CD4-positive, alpha-beta memory T cell (primary cell): ENCODE measurements at regions not wholly inside any gene's neighbourhood (a gene's known extent, or its start where the extent isn't known, plus 50 kb on each side); places are given as distances from the start of the nearest gene placed in this dataset.

ENCODE experiments used
- CTCF ChIA-PET: fragments of 350-600 bp; sonication (Branson Sonifier 250); formaldehyde crosslinking; loops from one replicate; lab custom pipeline; 2021; ENCODE audit warnings: inconsistent platforms; ENCODE audit not compliant: partially characterized antibody; lab: Charles Lee
- POLR2A ChIA-PET: fragments of 350-600 bp; sonication (Branson Sonifier 250); formaldehyde crosslinking; loops from one replicate; lab custom pipeline; 2021; ENCODE audit not compliant: partially characterized antibody; lab: Charles Lee
- DNase-seq, 5 donors: peaks; one replicate each; pipeline versions ENCODE4 v3.0.0 to v3.0.0-alpha.2; 2020 to 2022; ENCODE audit warnings: mixed read lengths in 1 of 5
- H3K27ac ChIP-seq: one replicate; pipeline ENCODE4 v1.7.0; 2013; ENCODE audit warnings: low read depth, low read length
- H3K27me3 ChIP-seq: 2 replicates; pipeline ENCODE4 v1.7.0; 2013; ENCODE audit warnings: mild to moderate bottlenecking, low read length, moderate library complexity; ENCODE audit not compliant: insufficient read depth
- H3K36me3 ChIP-seq: 2 replicates; pipeline ENCODE4 v1.7.0; 2013; ENCODE audit warnings: mild to moderate bottlenecking, low read length, moderate library complexity; ENCODE audit not compliant: insufficient read depth
- H3K4me1 ChIP-seq: 2 replicates; pipeline ENCODE4 v1.7.0; 2013; ENCODE audit warnings: mild to moderate bottlenecking, low read length, moderate library complexity; ENCODE audit not compliant: insufficient read depth
- H3K4me3 ChIP-seq, 2 donors: one replicate each; pipeline ENCODE4 v1.7.0; 2013; ENCODE audit warnings: low read length in 2 of 2, mild to moderate bottlenecking in 1 of 2
- H3K9me3 ChIP-seq, 2 donors: one replicate each; pipeline ENCODE4 v1.7.0; 2013; ENCODE audit warnings: low read length in 2 of 2, control low read depth in 1 of 2; ENCODE audit not compliant: control insufficient read depth in 1 of 2
- H3K27ac Mint-ChIP-seq, 7 donors: one replicate each; pipeline ENCODE4 v1.8.0; 2020 to 2021; ENCODE audit warnings: mixed read lengths in 7 of 7, mild to moderate bottlenecking in 6 of 7, inconsistent platforms in 3 of 7, moderate library complexity in 3 of 7
- H3K27me3 Mint-ChIP-seq, 2 donors: one replicate each; pipeline ENCODE4 v1.8.0; 2020 to 2021; ENCODE audit warnings: mixed read lengths in 2 of 2
- H3K36me3 Mint-ChIP-seq, 2 donors: one replicate each; pipeline ENCODE4 v1.8.0; 2020 to 2021; ENCODE audit warnings: mixed read lengths in 2 of 2, inconsistent platforms in 1 of 2, mild to moderate bottlenecking in 1 of 2
- H3K4me1 Mint-ChIP-seq, 4 donors: one replicate each; pipeline ENCODE4 v1.8.0; 2020 to 2021; ENCODE audit warnings: mixed read lengths in 4 of 4, mild to moderate bottlenecking in 1 of 4
- H3K4me3 Mint-ChIP-seq, 8 donors: one replicate each; pipeline ENCODE4 v1.8.0; 2020 to 2021; ENCODE audit warnings: mixed read lengths in 8 of 8, mild to moderate bottlenecking in 7 of 8, moderate library complexity in 6 of 8, inconsistent platforms in 3 of 8
- H3K9me3 Mint-ChIP-seq, 8 donors: one replicate each; pipeline ENCODE4 v1.8.0; 2020 to 2021; ENCODE audit warnings: mixed read lengths in 8 of 8, mild to moderate bottlenecking in 5 of 8, inconsistent platforms in 3 of 8, moderate library complexity in 1 of 8
- intact Hi-C: fragments of 100-400 bp; cut with micrococcal nuclease; formaldehyde crosslinking; loops from one replicate; pipeline ENCODE4 v1.15.1; 2023

GRCh38 chr1:106061586-106062495 is 994.6 kb upstream of the PRMT6 start:
- no peaks in the 10 kb centered on the region for H3K27me3 Mint-ChIP-seq
- DNase-seq, result no peak
- H3K4me1 Mint-ChIP-seq, result no peaks in the 10 kb centered on the region
- ChIA-PET CTCF (no interaction called here), POLR2A (no interaction called here)
- no peaks in the 10 kb centered on the region for H3K27me3 ChIP-seq
- no peaks in the 10 kb centered on the region for H3K36me3 ChIP-seq
- H3K36me3 Mint-ChIP-seq, result no peaks in the 10 kb centered on the region
- H3K27ac ChIP-seq, result no peak overlapping the region
- no peak overlapping the region for H3K27ac Mint-ChIP-seq
- H3K9me3 Mint-ChIP-seq, result peaks cover 0 to 29% (median 10%) of the 10 kb centered on the region in 8 donors
- H3K4me1 ChIP-seq, result no peaks in the 10 kb centered on the region
- H3K4me3 Mint-ChIP-seq, result no peak overlapping the region
- H3K4me3 ChIP-seq, result no peak overlapping the region
- no peaks in the 10 kb centered on the region for H3K9me3 ChIP-seq
- intact Hi-C loops, result no loop called here

- intact Hi-C loops, result no loop called here
- Mint-ChIP-seq H3K36me3 (no peaks in the 10 kb centered on the region), H3K9me3 (peaks cover 0 to 33% (median 9%) of the 10 kb centered on the region in 8 donors), H3K4me1 (no peaks in the 10 kb centered on the region), H3K4me3 (no peak overlapping the region), H3K27ac (no peak overlapping the region), H3K27me3 (no peaks in the 10 kb centered on the region)
- DNase-seq, result no peak
- H3K9me3 ChIP-seq, result no peaks in the 10 kb centered on the region
- no peaks in the 10 kb centered on the region for H3K27me3 ChIP-seq
- H3K4me3 ChIP-seq, result no peak overlapping the region
- H3K4me1 ChIP-seq, result no peaks in the 10 kb centered on the region
- no peak overlapping the region for H3K27ac ChIP-seq
- POLR2A ChIA-PET, result no interaction called here
- CTCF ChIA-PET, result no interaction called here
- H3K36me3 ChIP-seq, result no peaks in the 10 kb centered on the region
Measured at GRCh38 chr1:106063510-106063909, 993.0 kb upstream of the PRMT6 start.

GRCh38 chr1:106072909-106073600 is 983.4 kb upstream of the PRMT6 start:
- Histone ChIP-seq H3K27ac (no peak overlapping the region), H3K4me1 (no peaks in the 10 kb centered on the region), H3K36me3 (no peaks in the 10 kb centered on the region), H3K9me3 (peaks cover 0 to 6% of the 10 kb centered on the region in 2 donors), H3K4me3 (no peak overlapping the region), H3K27me3 (no peaks in the 10 kb centered on the region)
- intact Hi-C loops, result no loop called here
- H3K36me3 Mint-ChIP-seq, result no peaks in the 10 kb centered on the region
- H3K9me3 Mint-ChIP-seq, result peaks cover 0 to 6% (median 4%) of the 10 kb centered on the region in 8 donors
- no peak for DNase-seq
- CTCF ChIA-PET, result no interaction called here
- H3K4me1 Mint-ChIP-seq, result no peaks in the 10 kb centered on the region
- H3K4me3 Mint-ChIP-seq, result no peak overlapping the region
- POLR2A ChIA-PET, result no interaction called here
- H3K27ac Mint-ChIP-seq, result no peak overlapping the region
- no peaks in the 10 kb centered on the region for H3K27me3 Mint-ChIP-seq

- Histone ChIP-seq H3K4me3 (no peak overlapping the region), H3K36me3 (no peaks in the 10 kb centered on the region), H3K27ac (no peak overlapping the region), H3K4me1 (no peaks in the 10 kb centered on the region), H3K9me3 (no peaks in the 10 kb centered on the region), H3K27me3 (no peaks in the 10 kb centered on the region)
- POLR2A ChIA-PET, result no interaction called here
- Mint-ChIP-seq H3K36me3 (no peaks in the 10 kb centered on the region), H3K27ac (no peak overlapping the region), H3K27me3 (no peaks in the 10 kb centered on the region), H3K4me3 (no peak overlapping the region), H3K9me3 (peaks cover 2 to 17% (median 7%) of the 10 kb centered on the region in 8 donors), H3K4me1 (no peaks in the 10 kb centered on the region)
- DNase-seq, result no peak
- intact Hi-C loops, result no loop called here
- CTCF ChIA-PET, result no interaction called here
Measured at GRCh38 chr1:106080608-106081325, 975.7 kb upstream of the PRMT6 start.

- Mint-ChIP-seq H3K4me3 (no peak overlapping the region), H3K36me3 (no peaks in the 10 kb centered on the region), H3K4me1 (peaks cover 0 to 1% (median 0%) of the 10 kb centered on the region in 4 donors), H3K27me3 (no peaks in the 10 kb centered on the region), H3K9me3 (peaks cover 0 to 20% (median 13%) of the 10 kb centered on the region in 8 donors), H3K27ac (no peak overlapping the region)
- POLR2A ChIA-PET, result no interaction called here
- CTCF ChIA-PET, result no interaction called here
- H3K27ac ChIP-seq, result no peak overlapping the region
- H3K9me3 ChIP-seq, result peaks cover 0 to 6% of the 10 kb centered on the region in 2 donors
- H3K36me3 ChIP-seq, result no peaks in the 10 kb centered on the region
- intact Hi-C loops, result no loop called here
- H3K27me3 ChIP-seq, result no peaks in the 10 kb centered on the region
- no peaks in the 10 kb centered on the region for H3K4me1 ChIP-seq
- no peak for DNase-seq
- no peak overlapping the region for H3K4me3 ChIP-seq
Measured at GRCh38 chr1:106111044-106111443, 945.4 kb upstream of the PRMT6 start.

GRCh38 chr1:106113851-106114250 is 942.6 kb upstream of the PRMT6 start:
- Histone ChIP-seq H3K9me3 (no peaks in the 10 kb centered on the region), H3K36me3 (no peaks in the 10 kb centered on the region), H3K27me3 (no peaks in the 10 kb centered on the region), H3K4me1 (no peaks in the 10 kb centered on the region), H3K4me3 (no peak overlapping the region), H3K27ac (no peak overlapping the region)
- intact Hi-C loops, result no loop called here
- Mint-ChIP-seq H3K27me3 (no peaks in the 10 kb centered on the region), H3K36me3 (no peaks in the 10 kb centered on the region), H3K27ac (no peak overlapping the region), H3K9me3 (peaks cover 0 to 25% (median 11%) of the 10 kb centered on the region in 8 donors), H3K4me3 (no peak overlapping the region), H3K4me1 (peaks cover 0 to 1% (median 0%) of the 10 kb centered on the region in 4 donors)
- DNase-seq, result no peak
- ChIA-PET POLR2A (no interaction called here), CTCF (no interaction called here)

- intact Hi-C loops, result no loop called here
- no peaks in the 10 kb centered on the region for H3K27me3 Mint-ChIP-seq
- ChIA-PET POLR2A (no interaction called here), CTCF (no interaction called here)
- no peaks in the 10 kb centered on the region for H3K36me3 ChIP-seq
- peaks cover 0 to 3% of the 10 kb centered on the region in 2 donors for H3K9me3 ChIP-seq
- no peaks in the 10 kb centered on the region for H3K27me3 ChIP-seq
- peaks cover 0 to 15% (median 9%) of the 10 kb centered on the region in 8 donors for H3K9me3 Mint-ChIP-seq
- H3K4me3 Mint-ChIP-seq, result no peak overlapping the region
- H3K4me1 Mint-ChIP-seq, result no peaks in the 10 kb centered on the region
- no peaks in the 10 kb centered on the region for H3K36me3 Mint-ChIP-seq
- H3K4me1 ChIP-seq, result no peaks in the 10 kb centered on the region
- H3K27ac Mint-ChIP-seq, result no peak overlapping the region
- no peak for DNase-seq
- no peak overlapping the region for H3K27ac ChIP-seq
- H3K4me3 ChIP-seq, result no peak overlapping the region
Measured at GRCh38 chr1:106120789-106121188, 935.7 kb upstream of the PRMT6 start.
